Keratinocyte (primary cell): ENCODE measurements at regions not wholly inside any gene's neighbourhood (a gene's known extent, or its start where the extent isn't known, plus 50 kb on each side); places are given as distances from the start of the nearest gene placed in this dataset.

Source experiments
- CTCF ChIP-seq, 3 experiments: IDR thresholded peaks in 1 of 3; conservative IDR thresholded peaks in 1 of 3; optimal IDR thresholded peaks in 1 of 3; 2 replicates in 2 of 3; 3 replicates in 1 of 3; pipeline versions ENCODE3 to v1.5.1; 2011; ENCODE audit warnings: low read length in 3 of 3, mild to moderate bottlenecking in 3 of 3, moderate library complexity in 2 of 3, control low read depth in 1 of 3, inconsistent platforms in 1 of 3; ENCODE audit not compliant: insufficient read depth in 2 of 3; ENCODE audit errors: extremely low read depth in 1 of 3
- EZH2 ChIP-seq: IDR thresholded peaks from one replicate; pipeline ENCODE4 v1.6.1; 2012; ENCODE audit warnings: inconsistent platforms, mild to moderate bottlenecking, low read length, moderate library complexity

GRCh38 chr5:44511596-44511995, 122.4 kb upstream of the FGF10 start:
- no peak for TF ChIP-seq CTCF (optimal IDR thresholded peaks at IDR 0.05 in 1 of 3, IDR thresholded peaks at IDR 0.05 in 1 of 3, conservative IDR thresholded peaks at IDR 0.05 in 1 of 3; ENCODE audit: extremely low read depth in 1 of 3, insufficient read depth in 2 of 3, low read length in 3 of 3)
- no peak for TF ChIP-seq EZH2
